Stomach (tissue), 8 donors: ENCODE measurements at regions not wholly inside any gene's neighbourhood (a gene's known extent, or its start where the extent isn't known, plus 50 kb on each side); places are given as distances from the start of the nearest gene placed in this dataset.

Experiments used
- DNase-seq, 2 donors: peaks; one replicate each; pipeline versions ENCODE4 v3.0.0 to v3.0.0-alpha.2; 2013 to 2019
- H3K27ac ChIP-seq, 5 donors: fragments of 200-600 bp in 4 of 5; sonication (generic) in 4 of 5; one replicate each; pipeline ENCODE4 v1.5.1; 2013 to 2019; ENCODE audit warnings: mild to moderate bottlenecking in 1 of 5, moderate library complexity in 1 of 5
- H3K27me3 ChIP-seq, 3 donors: fragments of 200-600 bp; sonication (generic); one replicate each; pipeline ENCODE4 v1.5.1; 2017 to 2019; ENCODE audit warnings: mixed run types in 1 of 3
- H3K36me3 ChIP-seq, 4 donors: fragments of 200-600 bp; sonication (generic); 1 replicate in 3 of 4; 2 replicates in 1 of 4; pipeline ENCODE4 v1.5.1; 2016 to 2019
- H3K4me1 ChIP-seq, 4 donors: fragments of 200-600 bp; sonication (generic); one replicate each; pipeline ENCODE4 v1.5.1; 2016 to 2019
- H3K4me3 ChIP-seq, 4 donors: fragments of 200-600 bp; sonication (generic) in 3 of 4; one replicate each; pipeline ENCODE4 v1.5.1; 2016 to 2019; ENCODE audit warnings: mild to moderate bottlenecking in 1 of 4
- H3K9me3 ChIP-seq, 4 donors: fragments of 200-600 bp; sonication (generic); one replicate each; pipeline ENCODE4 v1.5.1; 2016 to 2019
- CTCF ChIP-seq, 7 experiments: fragments of 450-650 bp in 4 of 7; fragments of 200-600 bp in 3 of 7; sonication (generic) in 3 of 7; IDR thresholded peaks; one replicate each; pipeline ENCODE4 v1.5.1; 2016 to 2019; ENCODE audit warnings: antibody characterized with exemption in 7 of 7, control low read depth in 2 of 7, mild to moderate bottlenecking in 1 of 7
- EP300 ChIP-seq: sonication (generic); formaldehyde crosslinking; IDR thresholded peaks from one replicate; pipeline ENCODE4 v1.6.1; 2017; ENCODE audit warnings: antibody characterized with exemption
- POLR2A ChIP-seq, 4 donors: fragments of 450-650 bp; IDR thresholded peaks; one replicate each; pipeline ENCODE4 v1.6.1; 2016; ENCODE audit warnings: antibody characterized with exemption in 4 of 4, control low read depth in 2 of 4, mild to moderate bottlenecking in 1 of 4, moderate library complexity in 1 of 4
- POLR2AphosphoS5 ChIP-seq, 3 donors: sonication (generic); formaldehyde crosslinking; IDR thresholded peaks; one replicate each; pipeline ENCODE4 v1.6.1; 2016; ENCODE audit warnings: antibody characterized with exemption in 3 of 3
- WGBS, 5 donors: extraction: QIAGEN DNeasy Blood & Tissue Kit in 3 of 5; methylation state at CpG; one replicate each; pipeline versions ENCODE4 v1.1.5 to v1.1.7; 2013 to 2018; 5-methylcytosine and 5-hydroxymethylcytosine counted together
- intact Hi-C: fragments of 100-400 bp; cut with DNase I; formaldehyde crosslinking; loops from one replicate; pipeline ENCODE4 v1.15.1; 2023; ENCODE audit warnings: low total_unique reads
- donor health status: healthy with polysubstance abuse.
- donor health status: Bipolar disorder and iron deficiency.
- donor health status: healthy.

GRCh38 chr4:166277853-166278252, 404.8 kb downstream of the TLL1 start:
- Histone ChIP-seq H3K27ac (no peak overlapping the region), H3K4me3 (no peak overlapping the region), H3K36me3 (no peaks in the 10 kb centered on the region), H3K4me1 (no peaks in the 10 kb centered on the region), H3K27me3 (no peaks in the 10 kb centered on the region), H3K9me3 (no peaks in the 10 kb centered on the region)
- WGBS, 5 donors, result 67 to 88% (median 85%) methylated on average over 1 of the region's 1 CpG
- no peak for TF ChIP-seq POLR2A (IDR thresholded peaks at IDR 0.05)
- TF ChIP-seq CTCF (IDR thresholded peaks at IDR 0.05), result no peak
- TF ChIP-seq EP300, result no peak
- TF ChIP-seq POLR2AphosphoS5 (IDR thresholded peaks at IDR 0.05), result no peak
- DNase-seq, result no peak
- intact Hi-C loops, result no loop called here

- DNase-seq, result no peak
- Histone ChIP-seq H3K36me3 (no peaks in the 10 kb centered on the region), H3K4me1 (no peaks in the 10 kb centered on the region), H3K27ac (no peak overlapping the region), H3K27me3 (no peaks in the 10 kb centered on the region), H3K4me3 (no peak overlapping the region), H3K9me3 (no peaks in the 10 kb centered on the region)
- no peak for TF ChIP-seq POLR2AphosphoS5 (IDR thresholded peaks at IDR 0.05)
- no peak for TF ChIP-seq POLR2A (IDR thresholded peaks at IDR 0.05)
- TF ChIP-seq CTCF (IDR thresholded peaks at IDR 0.05), result no peak
- no peak for TF ChIP-seq EP300
- intact Hi-C loops, result no loop called here
Measured at GRCh38 chr4:166279261-166279660, 406.2 kb downstream of the TLL1 start.

- Histone ChIP-seq H3K27ac (no peak overlapping the region), H3K27me3 (no peaks in the 10 kb centered on the region), H3K36me3 (no peaks in the 10 kb centered on the region), H3K4me1 (no peaks in the 10 kb centered on the region), H3K9me3 (no peaks in the 10 kb centered on the region), H3K4me3 (no peak overlapping the region)
- no peak for DNase-seq
- WGBS, 5 donors, result 21 to 41% (median 27%) methylated on average over 1 of the region's 1 CpG
- intact Hi-C loops, result no loop called here
- TF ChIP-seq POLR2A (IDR thresholded peaks at IDR 0.05) (no peak), POLR2AphosphoS5 (IDR thresholded peaks at IDR 0.05) (no peak), CTCF (IDR thresholded peaks at IDR 0.05) (no peak), EP300 (no peak)
Measured at GRCh38 chr4:166280642-166281041, 407.6 kb downstream of the TLL1 start.

GRCh38 chr4:166282081-166282770, 409.2 kb downstream of the TLL1 start:
- Histone ChIP-seq H3K36me3 (no peaks in the 10 kb centered on the region), H3K4me1 (no peaks in the 10 kb centered on the region), H3K27ac (no peak overlapping the region), H3K9me3 (no peaks in the 10 kb centered on the region), H3K27me3 (no peaks in the 10 kb centered on the region), H3K4me3 (no peak overlapping the region)
- WGBS, 5 donors, result 0 to 59% (median 0%) methylated on average over 1 of the region's 1 CpG
- TF ChIP-seq EP300 (no peak), CTCF (IDR thresholded peaks at IDR 0.05) (no peak), POLR2AphosphoS5 (IDR thresholded peaks at IDR 0.05) (no peak), POLR2A (IDR thresholded peaks at IDR 0.05) (no peak)
- no peak for DNase-seq
- intact Hi-C loops, result no loop called here
